Lower leg skin (tissue), 3 donors: ENCODE measurements at regions not wholly inside any gene's neighbourhood (a gene's known extent, or its start where the extent isn't known, plus 50 kb on each side); places are given as distances from the start of the nearest gene placed in this dataset.

Experiments used
- CTCF ChIP-seq, 3 donors: fragments of 450-650 bp; IDR thresholded peaks; one replicate each; pipeline ENCODE4 v1.5.1; 2016; ENCODE audit warnings: antibody characterized with exemption in 3 of 3, mild to moderate bottlenecking in 3 of 3, moderate library complexity in 2 of 3
- POLR2A ChIP-seq, 2 donors: fragments of 450-650 bp; IDR thresholded peaks; one replicate each; pipeline ENCODE4 v1.6.1; 2016 to 2017; ENCODE audit warnings: antibody characterized with exemption in 2 of 2, mild to moderate bottlenecking in 1 of 2, moderate library complexity in 1 of 2

DNA sequence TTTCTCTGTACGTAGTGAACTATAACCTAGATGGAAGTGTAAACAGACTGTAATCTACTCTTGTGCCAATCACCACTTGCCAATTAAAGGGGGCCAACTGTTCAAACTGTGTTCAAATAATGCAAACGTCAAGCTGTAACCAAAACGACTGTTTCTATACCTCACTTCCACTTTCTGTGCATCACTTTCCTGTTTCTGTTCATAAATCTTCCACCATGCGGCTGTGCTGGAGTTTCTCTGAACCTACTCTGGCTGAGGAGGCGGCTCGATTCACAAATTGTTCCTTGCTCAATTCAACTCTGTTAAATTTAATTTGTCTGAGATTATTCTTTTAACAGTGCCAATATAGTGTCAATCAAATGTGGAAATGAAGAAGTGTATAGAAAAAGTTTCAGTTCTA is 206.7 kb upstream of the TBC1D5 start:
- no peak for TF ChIP-seq CTCF (IDR thresholded peaks at IDR 0.05)
- no peak for TF ChIP-seq POLR2A (IDR thresholded peaks at IDR 0.05)
